Activated naive CD8-positive, alpha-beta T cell treated with anti-CD3 and anti-CD28 coated beads, Interleukin-2, amount 10 ng/mL, durations not matched to agents 7 days and 5 days (primary cell): ENCODE measurements at regions not wholly inside any gene's neighbourhood (a gene's known extent, or its start where the extent isn't known, plus 50 kb on each side); places are given as distances from the start of the nearest gene placed in this dataset.

Source experiments
- ATAC-seq: fragments of 150-1000 bp; cut with Tn5 transposase; one replicate; pipeline ENCODE4 v1.10.0; 2021; ENCODE audit warnings: low read depth, moderate library complexity
- POLR2A ChIA-PET: fragments of 350-600 bp; sonication (Branson Sonifier 250); formaldehyde crosslinking; loops from one replicate; lab custom pipeline; 2021; ENCODE audit warnings: antibody characterized with exemption; lab: Charles Lee
- DNase-seq: peaks from one replicate; pipeline ENCODE4 v3.0.0; 2021
- H3K27ac Mint-ChIP-seq: one replicate; pipeline ENCODE4 v1.8.0; 2022; ENCODE audit warnings: mild to moderate bottlenecking, mixed read lengths
- H3K27me3 Mint-ChIP-seq: one replicate; pipeline ENCODE4 v1.8.0; 2022; ENCODE audit warnings: mild to moderate bottlenecking, moderate library complexity, mixed read lengths
- H3K36me3 Mint-ChIP-seq: one replicate; pipeline ENCODE4 v1.8.0; 2021; ENCODE audit warnings: mild to moderate bottlenecking, mixed read lengths
- H3K4me1 Mint-ChIP-seq: one replicate; pipeline ENCODE4 v1.8.0; 2021; ENCODE audit warnings: mixed read lengths
- H3K4me3 Mint-ChIP-seq: one replicate; pipeline ENCODE4 v1.8.0; 2022; ENCODE audit warnings: mild to moderate bottlenecking, moderate library complexity, mixed read lengths
- H3K9me3 Mint-ChIP-seq: one replicate; pipeline ENCODE4 v1.8.0; 2021; ENCODE audit warnings: mixed read lengths

DNA sequence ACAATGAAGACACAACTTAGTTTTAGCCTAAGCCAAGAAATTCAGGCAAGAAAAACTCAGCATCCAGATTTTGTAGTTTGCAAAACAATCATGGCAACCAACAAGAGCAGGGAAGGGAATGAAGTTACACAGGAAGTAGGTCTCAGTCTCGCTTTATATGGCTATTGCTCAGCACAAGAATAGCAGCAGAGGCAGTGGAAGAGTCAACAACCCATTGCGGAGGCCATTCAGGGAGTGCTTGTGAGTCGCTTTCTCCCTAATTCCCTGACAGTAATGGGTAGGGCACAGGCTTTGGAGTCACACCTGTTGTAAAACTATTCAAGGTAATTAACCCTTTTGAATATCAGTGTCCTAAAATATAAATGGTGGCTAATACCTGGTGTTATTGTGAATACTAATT, 238.5 kb downstream of the HDGFL1 start:
- Mint-ChIP-seq H3K4me3 (no peak overlapping the region), H3K27ac (no peak overlapping the region), H3K9me3 (no peaks in the 10 kb centered on the region), H3K36me3 (no peaks in the 10 kb centered on the region), H3K27me3 (no peaks in the 10 kb centered on the region), H3K4me1 (no peaks in the 10 kb centered on the region)
- ATAC-seq (no peak), DNase-seq (no peak)
- POLR2A ChIA-PET, result no interaction called here

GRCh38 chr6:22808466-22808865, 239.1 kb downstream of the HDGFL1 start:
- DNase-seq (no peak), ATAC-seq (no peak)
- no peak overlapping the region for H3K27ac Mint-ChIP-seq
- H3K4me3 Mint-ChIP-seq, result no peak overlapping the region
- no peaks in the 10 kb centered on the region for H3K27me3 Mint-ChIP-seq
- no peaks in the 10 kb centered on the region for H3K36me3 Mint-ChIP-seq
- H3K9me3 Mint-ChIP-seq, result no peaks in the 10 kb centered on the region
- POLR2A ChIA-PET, result no interaction called here
- no peaks in the 10 kb centered on the region for H3K4me1 Mint-ChIP-seq

DNA sequence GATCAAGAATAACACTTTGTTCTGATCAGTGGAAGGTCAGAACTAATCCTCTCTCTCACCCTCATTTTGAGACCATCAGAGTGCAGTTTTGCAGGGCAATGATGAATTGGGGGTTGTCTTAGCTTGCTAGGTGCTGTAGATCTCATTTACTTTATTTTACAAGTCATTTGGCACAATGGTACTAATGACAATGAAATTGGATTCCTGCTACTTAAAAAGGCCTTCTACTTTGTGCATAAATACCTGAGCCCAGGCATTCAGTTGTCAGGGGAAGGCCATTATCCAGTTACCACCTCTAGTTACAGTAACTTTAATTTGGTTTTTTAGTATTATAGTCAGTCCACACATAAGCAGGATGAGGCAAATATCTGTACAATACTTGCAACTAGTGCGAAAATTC, 240.0 kb downstream of the HDGFL1 start:
- H3K36me3 Mint-ChIP-seq, result no peaks in the 10 kb centered on the region
- H3K27ac Mint-ChIP-seq, result no peak overlapping the region
- DNase-seq, result no peak
- H3K27me3 Mint-ChIP-seq, result no peaks in the 10 kb centered on the region
- POLR2A ChIA-PET, result no interaction called here
- H3K9me3 Mint-ChIP-seq, result no peaks in the 10 kb centered on the region
- H3K4me3 Mint-ChIP-seq, result no peak overlapping the region
- no peak for ATAC-seq
- no peaks in the 10 kb centered on the region for H3K4me1 Mint-ChIP-seq

DNA sequence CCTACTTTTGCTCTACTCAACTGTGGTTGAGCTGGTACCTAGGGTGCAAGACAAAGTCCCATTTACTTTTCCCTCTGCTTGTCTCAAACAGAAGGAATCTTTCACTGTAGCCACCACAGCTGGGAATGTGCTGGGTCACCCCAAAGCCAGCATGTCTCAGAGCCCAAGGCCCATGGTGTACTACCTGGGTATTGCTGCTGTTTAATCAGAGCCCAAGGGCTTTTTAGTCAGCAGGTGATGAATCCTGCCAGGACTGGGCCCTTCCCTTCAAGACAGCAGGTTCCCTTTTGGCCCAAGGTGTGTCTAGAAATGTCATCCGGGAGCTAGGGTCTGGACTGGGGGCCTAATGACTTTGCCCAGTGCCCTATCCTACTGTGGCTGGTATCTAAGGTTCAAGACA, 249.8 kb downstream of the HDGFL1 start:
- Mint-ChIP-seq H3K9me3 (peaks cover 3% of the 10 kb centered on the region), H3K36me3 (no peaks in the 10 kb centered on the region), H3K4me3 (no peak overlapping the region), H3K27me3 (no peaks in the 10 kb centered on the region), H3K4me1 (no peaks in the 10 kb centered on the region), H3K27ac (no peak overlapping the region)
- ATAC-seq, result no peak
- POLR2A ChIA-PET, result no interaction called here
- DNase-seq, result no peak

DNA sequence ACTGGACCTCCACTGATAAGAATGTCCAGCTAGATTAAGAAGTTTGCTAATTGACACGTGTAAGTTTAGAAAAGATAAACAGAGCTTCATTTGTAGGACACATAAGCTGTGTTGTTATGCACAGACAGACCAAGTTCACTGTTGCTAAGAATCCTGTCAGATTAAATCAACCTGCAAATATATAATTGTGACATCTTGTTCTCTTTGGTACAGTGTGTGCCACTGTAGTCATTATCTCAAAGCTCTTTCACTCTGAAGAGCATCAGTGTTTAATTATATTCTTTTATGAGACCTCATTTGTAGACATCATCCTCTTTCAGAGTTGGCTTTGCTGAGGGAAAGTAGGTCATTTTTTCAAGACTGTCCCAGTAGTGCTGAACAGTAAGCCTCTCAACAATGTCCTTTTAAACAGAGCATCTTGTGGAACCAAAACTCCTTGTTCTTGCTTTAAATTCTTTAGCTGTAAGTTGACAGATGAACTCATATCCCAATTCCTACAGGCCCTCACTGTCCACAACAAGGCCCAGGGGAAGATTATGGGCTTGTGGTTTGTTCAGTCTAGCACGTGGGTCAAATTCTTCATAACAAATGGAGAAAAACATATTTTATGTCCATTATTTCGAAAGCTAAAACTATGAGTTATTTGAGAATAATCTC, 252.4 kb downstream of the HDGFL1 start:
- Mint-ChIP-seq H3K4me3 (no peak overlapping the region), H3K36me3 (no peaks in the 10 kb centered on the region), H3K27ac (no peak overlapping the region), H3K4me1 (no peaks in the 10 kb centered on the region), H3K27me3 (no peaks in the 10 kb centered on the region), H3K9me3 (peaks cover 3% of the 10 kb centered on the region)
- POLR2A ChIA-PET, result no interaction called here
- ATAC-seq, result no peak
- no peak for DNase-seq

- POLR2A ChIA-PET, result interaction anchor here (0.6 kb wide), 1 partner anchor 11 kb away, joined by 3 read pairs; no protein-coding TSS in a partner anchor
- Mint-ChIP-seq H3K36me3 (no peaks in the 10 kb centered on the region), H3K9me3 (no peaks in the 10 kb centered on the region), H3K4me3 (no peak overlapping the region), H3K27me3 (no peaks in the 10 kb centered on the region), H3K4me1 (no peaks in the 10 kb centered on the region), H3K27ac (no peak overlapping the region)
- DNase-seq (no peak), ATAC-seq (no peak)
These were observed 255.8 kb downstream of the HDGFL1 start for GRCh38 chr6:22825210-22825609.

DNA sequence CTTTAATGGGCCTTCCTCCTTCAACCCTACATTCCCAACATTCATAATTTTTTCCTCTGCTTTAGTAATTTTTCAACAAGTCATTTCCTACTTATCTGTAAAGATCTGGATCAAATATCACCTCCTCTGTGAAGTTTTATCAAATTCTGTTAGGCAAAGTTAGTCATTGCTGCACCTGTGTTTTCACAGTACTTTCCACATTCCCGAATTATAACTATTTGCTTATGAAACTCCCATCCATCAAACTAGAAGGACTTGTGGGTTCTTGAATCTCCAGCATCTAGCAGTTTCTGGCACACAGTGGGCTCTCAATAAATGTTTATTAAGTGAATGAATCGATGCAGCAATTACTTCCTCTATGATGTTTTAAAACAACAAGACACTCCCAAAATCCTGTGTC, 257.6 kb downstream of the HDGFL1 start:
- no peaks in the 10 kb centered on the region for H3K4me1 Mint-ChIP-seq
- H3K36me3 Mint-ChIP-seq, result no peaks in the 10 kb centered on the region
- no peak overlapping the region for H3K27ac Mint-ChIP-seq
- H3K27me3 Mint-ChIP-seq, result peaks cover 2% of the 10 kb centered on the region
- no peak overlapping the region for H3K4me3 Mint-ChIP-seq
- ATAC-seq, result no peak
- POLR2A ChIA-PET, result no interaction called here
- DNase-seq, result no peak
- H3K9me3 Mint-ChIP-seq, result no peaks in the 10 kb centered on the region

DNA sequence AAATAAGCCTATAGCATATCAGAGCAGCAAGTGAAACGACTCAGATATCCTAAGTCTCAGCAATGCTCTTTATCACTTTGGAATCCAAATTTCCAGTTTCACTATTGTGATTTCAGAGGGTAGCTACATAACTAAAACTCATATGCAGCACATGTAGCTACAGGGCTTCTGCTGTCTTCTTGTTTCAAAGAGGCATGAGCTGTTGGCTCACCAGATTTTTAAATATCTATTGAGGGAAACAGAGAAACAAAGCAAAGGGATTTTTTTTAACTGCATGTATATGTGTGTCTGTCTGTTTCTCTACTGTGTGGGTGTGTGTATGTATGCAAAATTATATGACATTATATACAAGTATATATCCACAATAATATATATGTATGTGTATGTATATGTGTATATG, 258.4 kb downstream of the HDGFL1 start:
- DNase-seq (no peak), ATAC-seq (no peak)
- Mint-ChIP-seq H3K36me3 (no peaks in the 10 kb centered on the region), H3K27me3 (peaks cover 2% of the 10 kb centered on the region), H3K27ac (no peak overlapping the region), H3K9me3 (no peaks in the 10 kb centered on the region), H3K4me3 (no peak overlapping the region), H3K4me1 (no peaks in the 10 kb centered on the region)
- POLR2A ChIA-PET, result no interaction called here

GRCh38 chr6:22828179-22829062, 259.1 kb downstream of the HDGFL1 start:
- no peak overlapping the region for H3K27ac Mint-ChIP-seq
- peaks cover 2% of the 10 kb centered on the region for H3K27me3 Mint-ChIP-seq
- POLR2A ChIA-PET, result no interaction called here
- no peak for DNase-seq
- no peaks in the 10 kb centered on the region for H3K4me1 Mint-ChIP-seq
- no peak overlapping the region for H3K4me3 Mint-ChIP-seq
- H3K9me3 Mint-ChIP-seq, result no peaks in the 10 kb centered on the region
- no peaks in the 10 kb centered on the region for H3K36me3 Mint-ChIP-seq
- no peak for ATAC-seq

DNA sequence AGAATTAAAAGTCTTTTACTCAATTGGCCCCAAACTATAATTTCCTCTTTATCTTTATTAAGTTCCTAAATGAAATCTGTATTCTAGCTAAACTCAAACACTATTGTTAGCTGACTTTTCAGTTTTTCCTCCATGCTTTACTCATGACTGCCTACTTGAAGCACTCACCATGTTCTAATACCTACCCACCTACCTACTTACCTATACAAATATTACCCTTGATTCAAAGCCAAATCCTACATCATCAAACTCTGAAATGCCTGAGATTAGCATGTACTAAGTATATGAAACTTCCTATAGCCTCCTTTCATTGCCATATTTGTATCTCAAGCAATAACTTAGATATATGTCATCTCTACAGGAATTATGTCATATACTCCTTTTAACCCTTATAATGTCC, 259.7 kb downstream of the HDGFL1 start:
- DNase-seq (no peak), ATAC-seq (no peak)
- H3K36me3 Mint-ChIP-seq, result no peaks in the 10 kb centered on the region
- POLR2A ChIA-PET, result no interaction called here
- H3K4me1 Mint-ChIP-seq, result no peaks in the 10 kb centered on the region
- no peak overlapping the region for H3K27ac Mint-ChIP-seq
- no peaks in the 10 kb centered on the region for H3K9me3 Mint-ChIP-seq
- no peak overlapping the region for H3K4me3 Mint-ChIP-seq
- H3K27me3 Mint-ChIP-seq, result peaks cover 2% of the 10 kb centered on the region

DNA sequence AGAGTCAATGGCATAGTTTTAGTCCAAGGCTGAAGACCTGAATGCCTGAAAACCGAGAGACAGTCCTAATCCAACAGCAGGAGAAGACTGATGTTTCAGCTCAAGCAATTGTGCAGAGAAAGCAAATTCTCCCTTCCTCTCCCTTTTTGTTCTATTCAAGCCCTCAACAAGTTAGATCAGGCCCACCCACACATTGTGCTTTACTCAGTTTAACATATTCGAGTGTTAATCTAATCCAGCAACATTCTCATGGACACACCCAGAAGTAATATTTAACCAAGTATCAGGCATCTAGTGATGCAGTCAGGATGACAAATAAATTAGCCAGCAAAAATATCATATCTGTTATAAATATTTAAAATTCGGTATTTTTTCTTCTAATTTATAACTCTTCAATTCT, 261.1 kb downstream of the HDGFL1 start:
- DNase-seq, result no peak
- H3K27ac Mint-ChIP-seq, result no peak overlapping the region
- peaks cover 2% of the 10 kb centered on the region for H3K27me3 Mint-ChIP-seq
- H3K4me3 Mint-ChIP-seq, result no peak overlapping the region
- POLR2A ChIA-PET, result no interaction called here
- no peaks in the 10 kb centered on the region for H3K4me1 Mint-ChIP-seq
- no peak for ATAC-seq
- H3K9me3 Mint-ChIP-seq, result no peaks in the 10 kb centered on the region
- no peaks in the 10 kb centered on the region for H3K36me3 Mint-ChIP-seq

GRCh38 chr6:22833191-22833590, 263.8 kb downstream of the HDGFL1 start:
- H3K9me3 Mint-ChIP-seq, result peaks cover 1% of the 10 kb centered on the region
- H3K27ac Mint-ChIP-seq, result no peak overlapping the region
- H3K36me3 Mint-ChIP-seq, result no peaks in the 10 kb centered on the region
- no peak for DNase-seq
- H3K4me3 Mint-ChIP-seq, result no peak overlapping the region
- peaks cover 2% of the 10 kb centered on the region for H3K27me3 Mint-ChIP-seq
- no peak for ATAC-seq
- H3K4me1 Mint-ChIP-seq, result no peaks in the 10 kb centered on the region
- POLR2A ChIA-PET, result no interaction called here

DNA sequence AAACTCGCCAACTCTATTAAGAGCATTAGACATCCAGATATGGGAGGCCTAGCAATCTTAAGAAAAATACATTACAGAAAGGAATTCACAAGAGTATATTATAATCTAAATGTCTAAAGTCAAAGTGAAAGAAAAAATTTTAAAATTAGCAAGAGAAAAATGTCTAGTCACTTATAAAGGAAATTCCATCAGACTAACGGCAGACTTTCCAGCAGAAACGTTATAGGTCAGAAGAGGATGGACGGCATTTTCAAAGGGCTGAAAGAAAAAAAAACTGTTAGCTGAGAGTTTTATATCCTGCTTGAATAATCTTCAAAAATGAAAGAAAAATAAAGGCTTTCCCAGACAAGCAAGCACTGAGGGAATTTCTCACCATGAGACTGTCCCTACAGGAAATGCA, 269.0 kb downstream of the HDGFL1 start:
- ATAC-seq (no peak), DNase-seq (no peak)
- Mint-ChIP-seq H3K36me3 (no peaks in the 10 kb centered on the region), H3K4me1 (no peaks in the 10 kb centered on the region), H3K27me3 (no peaks in the 10 kb centered on the region), H3K27ac (no peak overlapping the region), H3K4me3 (no peak overlapping the region), H3K9me3 (peaks cover 8% of the 10 kb centered on the region)
- POLR2A ChIA-PET, result no interaction called here

GRCh38 chr6:22845467-22845866, 276.1 kb downstream of the HDGFL1 start:
- POLR2A ChIA-PET, result no interaction called here
- no peak overlapping the region for H3K4me3 Mint-ChIP-seq
- peaks cover 4% of the 10 kb centered on the region for H3K9me3 Mint-ChIP-seq
- no peaks in the 10 kb centered on the region for H3K36me3 Mint-ChIP-seq
- no peak for DNase-seq
- ATAC-seq, result no peak
- H3K4me1 Mint-ChIP-seq, result no peaks in the 10 kb centered on the region
- H3K27me3 Mint-ChIP-seq, result no peaks in the 10 kb centered on the region
- H3K27ac Mint-ChIP-seq, result no peak overlapping the region
